ENCODE measurements at regions not wholly inside any gene's neighbourhood (a gene's known extent, or its start where the extent isn't known, plus 50 kb on each side); places are given as distances from the start of the nearest gene placed in this dataset.

GRCh38 chr12:60263161-60263560 lies 667.3 kb downstream of the SLC16A7 start:
- H3K27ac ChIP-seq, result no peak overlapping the region
- TF ChIP-seq ZFX (IDR thresholded peaks at IDR 0.05) (no peak), CTCF (conservative IDR thresholded peaks at IDR 0.05) (no peak)

DNA sequence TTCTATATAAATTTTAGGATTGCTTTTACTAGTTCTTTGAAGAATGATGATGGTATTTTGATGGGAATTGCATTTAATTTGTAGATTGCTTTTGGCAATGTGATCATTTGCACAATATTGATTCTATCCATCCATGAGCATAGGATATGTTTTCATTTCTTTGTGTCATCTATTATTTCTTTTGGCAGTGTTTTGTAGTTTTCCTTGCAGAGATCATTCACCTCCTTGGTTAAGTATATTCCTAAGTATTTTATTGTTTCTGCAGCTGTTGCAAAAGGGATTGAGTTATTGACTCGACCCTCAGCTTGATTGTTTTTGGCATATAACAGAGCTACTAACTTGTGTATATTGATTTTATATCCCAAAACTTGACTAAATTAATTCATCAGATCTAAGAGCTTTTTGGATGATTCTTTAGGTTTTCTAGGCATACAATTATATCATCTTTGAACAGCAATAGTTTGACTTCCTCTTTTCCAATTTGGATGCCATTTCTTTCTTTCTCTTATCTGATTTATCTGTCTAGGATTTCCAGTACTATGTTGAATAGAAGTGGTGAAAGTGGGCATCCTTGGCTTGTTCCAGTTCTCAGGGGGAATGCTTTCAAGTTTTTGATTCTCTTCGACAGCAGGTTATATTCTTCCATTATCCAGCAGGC lies 668.1 kb downstream of the SLC16A7 start:
- TF ChIP-seq ZFX (IDR thresholded peaks at IDR 0.05) (no peak), CTCF (conservative IDR thresholded peaks at IDR 0.05) (no peak)
- H3K27ac ChIP-seq, result no peak overlapping the region

DNA sequence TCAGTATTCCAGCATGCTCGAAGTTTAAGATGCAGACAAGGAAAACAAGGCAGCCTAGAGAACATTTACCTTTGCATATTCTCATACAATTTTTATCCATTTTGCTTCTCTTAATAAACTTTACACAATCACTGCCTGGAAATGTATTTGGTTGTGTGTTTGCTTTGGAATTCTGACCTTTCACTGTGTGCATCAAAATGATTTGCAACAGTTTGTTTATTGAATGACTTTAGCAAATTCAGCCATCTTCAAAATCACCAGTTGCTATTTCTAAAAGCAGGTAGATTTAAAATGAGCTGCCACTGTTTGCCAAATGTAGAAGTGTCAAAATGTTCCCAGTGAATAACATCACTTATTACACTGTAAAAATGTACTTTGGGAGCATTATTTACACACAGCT lies 669.9 kb downstream of the SLC16A7 start:
- H3K27ac ChIP-seq, result no peak overlapping the region
- TF ChIP-seq CTCF (conservative IDR thresholded peaks at IDR 0.05) (no peak), ZFX (IDR thresholded peaks at IDR 0.05) (no peak)

GRCh38 chr12:60266381-60266852 lies 670.6 kb downstream of the SLC16A7 start:
- H3K27ac ChIP-seq, result no peak overlapping the region
- TF ChIP-seq ZFX (IDR thresholded peaks at IDR 0.05), result no peak
- no peak for TF ChIP-seq CTCF (conservative IDR thresholded peaks at IDR 0.05)

- H3K27ac ChIP-seq, result no peak overlapping the region
- TF ChIP-seq ZFX (IDR thresholded peaks at IDR 0.05) (no peak), CTCF (conservative IDR thresholded peaks at IDR 0.05) (no peak)
Measured at GRCh38 chr12:60269611-60270269, 673.9 kb downstream of the SLC16A7 start.

- H3K27ac ChIP-seq, result no peak overlapping the region
- TF ChIP-seq ZFX (IDR thresholded peaks at IDR 0.05) (no peak), CTCF (conservative IDR thresholded peaks at IDR 0.05) (no peak)
Measured at GRCh38 chr12:60271816-60272215, 676.0 kb downstream of the SLC16A7 start.

DNA sequence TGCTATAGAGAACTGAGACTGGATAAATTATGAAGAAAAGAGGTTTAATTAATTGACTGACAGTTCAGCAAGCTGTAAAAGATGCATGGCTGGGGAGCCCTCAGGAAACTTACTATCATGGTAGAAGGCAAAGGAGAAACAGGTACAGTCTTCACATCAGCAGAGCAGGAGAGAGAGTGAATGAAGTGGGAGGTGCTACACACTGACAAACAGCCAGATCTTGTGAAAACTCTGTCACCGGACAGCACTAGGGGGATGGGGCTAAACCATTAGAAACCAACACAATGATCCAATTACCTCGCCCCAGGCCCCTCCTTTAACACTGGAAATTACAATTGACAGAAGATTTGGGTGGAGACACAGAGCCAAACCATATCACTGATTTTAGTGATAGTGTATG lies 682.4 kb downstream of the SLC16A7 start:
- H3K27ac ChIP-seq, result no peak overlapping the region
- TF ChIP-seq CTCF (conservative IDR thresholded peaks at IDR 0.05) (no peak), ZFX (IDR thresholded peaks at IDR 0.05) (no peak)
